Kidney (tissue), 13 donors: ENCODE measurements at regions not wholly inside any gene's neighbourhood (a gene's known extent, or its start where the extent isn't known, plus 50 kb on each side); places are given as distances from the start of the nearest gene placed in this dataset.

Experiments
- DNase-seq, 5 donors: peaks; one replicate each; pipeline ENCODE4 v3.0.0-alpha.2; 2013 to 2020
- FAIRE-seq: peaks from 2 replicates; lab custom pipeline; 2012; peaks lifted over from hg19 to GRCh38; lab: Jason Lieb, UNC
- H3K27ac ChIP-seq, 2 donors: one replicate each; pipeline ENCODE4 v1.7.0; 2013; ENCODE audit warnings: low read depth in 2 of 2, low read length in 2 of 2, inconsistent platforms in 1 of 2
- H3K27me3 ChIP-seq: one replicate; pipeline ENCODE4 v1.7.1; 2013; ENCODE audit warnings: low read length, inconsistent platforms; ENCODE audit not compliant: control insufficient read depth, insufficient read depth
- H3K36me3 ChIP-seq, 3 donors: one replicate each; pipeline versions ENCODE4 v1.7.0 to v1.7.1; 2013; ENCODE audit warnings: low read length in 3 of 3, control low read depth in 1 of 3, inconsistent platforms in 1 of 3; ENCODE audit not compliant: insufficient read depth in 3 of 3, control insufficient read depth in 2 of 3
- H3K4me1 ChIP-seq, 3 donors: one replicate each; pipeline versions ENCODE4 v1.7.0 to v1.7.1; 2013; ENCODE audit warnings: low read length in 3 of 3, inconsistent platforms in 1 of 3, low read depth in 1 of 3; ENCODE audit not compliant: control insufficient read depth in 2 of 3, insufficient read depth in 2 of 3
- H3K4me3 ChIP-seq, 3 donors: one replicate each; pipeline versions ENCODE4 v1.7.0 to v1.8.1; 2013; ENCODE audit warnings: low read length in 3 of 3, control low read depth in 1 of 3, inconsistent platforms in 1 of 3
- H3K9ac ChIP-seq, 3 donors: one replicate each; pipeline versions ENCODE4 v1.7.0 to v1.7.1; 2013; ENCODE audit warnings: low read length in 3 of 3, control low read depth in 1 of 3, inconsistent platforms in 1 of 3
- H3K9me3 ChIP-seq, 3 donors: one replicate each; pipeline versions ENCODE4 v1.7.0 to v1.7.1; 2013; ENCODE audit warnings: low read length in 3 of 3, control low read depth in 1 of 3, inconsistent platforms in 1 of 3; ENCODE audit not compliant: control insufficient read depth in 2 of 3, insufficient read depth in 1 of 3
- CTCF ChIP-seq: IDR thresholded peaks from 3 replicates; pipeline ENCODE4 v1.5.1; 2012; ENCODE audit warnings: mild to moderate bottlenecking, moderate library complexity, borderline replicate concordance; ENCODE audit not compliant: insufficient read depth; ENCODE audit errors: extremely low read depth
- intact Hi-C: fragments of 100-400 bp; cut with DNase I; formaldehyde crosslinking; loops from one replicate; pipeline ENCODE4 v1.11.1; 2022
- donor health status: control.
- donor health status: control.
- donor health status: control.
- donor health status: control.
- donor health status: control.
- donor health status: DM: yes; HTN: yes; CAD: no.
- donor health status: Normal renal cell carcinoma (clear cell type).

DNA sequence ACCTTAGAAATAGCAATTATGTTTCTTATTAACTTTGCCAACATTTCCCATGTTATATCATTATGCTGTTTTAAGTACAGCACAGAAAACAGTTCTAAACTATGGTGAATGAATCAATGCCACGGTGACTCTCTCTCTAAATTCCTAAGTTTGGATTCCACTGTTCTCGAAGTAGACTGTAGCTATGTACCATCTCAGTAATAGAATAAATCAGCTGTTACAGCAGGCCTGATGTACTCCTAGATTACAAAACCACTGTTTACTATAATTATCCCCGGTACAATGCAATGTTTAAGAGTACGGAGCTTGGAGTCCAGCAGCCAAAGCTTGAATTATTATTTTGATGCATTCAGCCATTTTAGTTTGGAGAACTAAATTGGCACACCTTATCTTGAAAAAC, 476.3 kb upstream of the SLITRK1 start:
- DNase-seq (no peak), FAIRE-seq (no peak)
- no peak for TF ChIP-seq CTCF
- Histone ChIP-seq H3K27me3 (no peaks in the 10 kb centered on the region), H3K27ac (no peak overlapping the region), H3K4me1 (no peaks in the 10 kb centered on the region), H3K36me3 (no peaks in the 10 kb centered on the region), H3K9ac (no peak overlapping the region), H3K4me3 (no peak overlapping the region), H3K9me3 (peaks cover 0 to 2% (median 0%) of the 10 kb centered on the region in 3 donors)
- intact Hi-C loops = no loop called here

DNA sequence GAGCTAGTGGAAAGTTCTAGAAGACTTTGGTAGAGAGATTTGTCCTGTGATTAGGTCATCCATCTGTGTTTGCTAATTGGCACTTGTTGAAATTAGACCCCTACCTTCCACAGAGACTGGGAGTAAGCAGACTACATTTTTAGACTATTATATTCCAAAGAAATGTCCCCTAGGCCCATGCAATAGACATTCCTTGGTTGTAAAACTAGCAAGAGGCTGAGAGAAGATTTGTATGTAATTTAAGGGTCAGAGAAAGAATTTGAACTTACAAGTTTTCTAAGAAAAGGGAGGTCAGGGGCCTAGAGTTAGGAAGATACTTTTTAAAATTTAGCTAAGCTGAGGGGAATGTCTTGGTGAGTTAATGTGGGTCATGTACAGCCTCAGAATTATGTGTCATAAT, 470.7 kb upstream of the SLITRK1 start:
- H3K27ac ChIP-seq = no peak overlapping the region
- intact Hi-C loops = no loop called here
- TF ChIP-seq CTCF = no peak
- H3K9ac ChIP-seq = no peak overlapping the region
- no peaks in the 10 kb centered on the region for H3K4me1 ChIP-seq
- no peak overlapping the region for H3K4me3 ChIP-seq
- no peaks in the 10 kb centered on the region for H3K27me3 ChIP-seq
- no peak for FAIRE-seq
- no peaks in the 10 kb centered on the region for H3K36me3 ChIP-seq
- peaks cover 0 to 4% (median 2%) of the 10 kb centered on the region in 3 donors for H3K9me3 ChIP-seq
- DNase-seq = peak in 2 of 5 donors; percentile 0 to 8

GRCh38 chr13:84339456-84339855, 457.2 kb upstream of the SLITRK1 start:
- intact Hi-C loops = no loop called here
- H3K36me3 ChIP-seq = no peaks in the 10 kb centered on the region
- H3K4me1 ChIP-seq = no peaks in the 10 kb centered on the region
- H3K27me3 ChIP-seq = no peaks in the 10 kb centered on the region
- no peak for FAIRE-seq
- H3K9ac ChIP-seq = no peak overlapping the region
- no peak overlapping the region for H3K27ac ChIP-seq
- no peaks in the 10 kb centered on the region for H3K9me3 ChIP-seq
- no peak for TF ChIP-seq CTCF
- DNase-seq = no peak
- H3K4me3 ChIP-seq = no peak overlapping the region

GRCh38 chr13:84332346-84332745, 450.1 kb upstream of the SLITRK1 start:
- DNase-seq (no peak), FAIRE-seq (no peak)
- Histone ChIP-seq H3K27me3 (no peaks in the 10 kb centered on the region), H3K27ac (no peak overlapping the region), H3K4me1 (no peaks in the 10 kb centered on the region), H3K9ac (no peak overlapping the region), H3K4me3 (no peak overlapping the region), H3K36me3 (no peaks in the 10 kb centered on the region), H3K9me3 (no peaks in the 10 kb centered on the region)
- intact Hi-C loops = no loop called here
- no peak for TF ChIP-seq CTCF
